GM12891 (cell line): ENCODE measurements at regions not wholly inside any gene's neighbourhood (a gene's known extent, or its start where the extent isn't known, plus 50 kb on each side); places are given as distances from the start of the nearest gene placed in this dataset.

Experiments used
- DNase-seq: peaks from one replicate; pipeline ENCODE4 v3.0.0; 2011; ENCODE audit warnings: low spot score; ENCODE audit not compliant: insufficient read length
- FAIRE-seq: peaks from 2 replicates; lab custom pipeline; 2011; peaks lifted over from hg19 to GRCh38; lab: Jason Lieb, UNC
- PAX5 ChIP-seq: IDR thresholded peaks from 2 replicates; pipeline ENCODE4 v1.6.1; 2011; ENCODE audit warnings: low read length, moderate library complexity, mild to moderate bottlenecking; ENCODE audit not compliant: insufficient read depth, severe bottlenecking
- POLR2A ChIP-seq: IDR thresholded peaks from 2 replicates; pipeline ENCODE4 v1.6.1; 2011; ENCODE audit warnings: low read depth, low read length, control low read depth
- POLR2AphosphoS5 ChIP-seq: IDR thresholded peaks from 2 replicates; pipeline ENCODE4 v1.6.1; 2011; ENCODE audit warnings: low read depth, low read length, control low read depth
- POU2F2 ChIP-seq: IDR thresholded peaks from 2 replicates; pipeline ENCODE4 v1.6.1; 2011; ENCODE audit warnings: low read depth, mild to moderate bottlenecking, control low read depth, low read length, moderate library complexity
- SPI1 ChIP-seq: IDR thresholded peaks from 2 replicates; pipeline ENCODE4 v1.6.1; 2011; ENCODE audit warnings: low read depth, low read length, control low read depth
- TAF1 ChIP-seq: IDR thresholded peaks from 2 replicates; pipeline ENCODE4 v1.6.1; 2011; ENCODE audit warnings: low read depth, low read length, control low read depth

DNA sequence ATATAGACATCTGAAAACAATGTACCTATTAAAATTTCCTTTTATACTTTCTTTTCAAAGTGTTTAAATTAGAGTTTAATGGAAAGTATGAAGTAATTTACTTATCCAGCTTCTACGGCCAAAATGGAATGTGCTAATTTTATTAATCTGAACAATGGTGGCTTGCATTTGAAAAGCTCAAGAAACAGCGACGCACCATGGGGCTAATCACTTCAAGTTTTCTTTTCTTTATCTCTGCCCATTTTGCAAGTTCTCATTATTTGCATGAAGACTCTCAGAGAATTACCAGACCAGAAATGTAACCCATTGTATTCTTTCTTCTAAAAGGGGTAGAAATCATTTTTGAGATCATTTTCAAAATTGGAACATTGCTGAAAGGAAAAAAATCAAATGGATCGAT, 204.0 kb upstream of the STARD13 start:
- TF ChIP-seq POLR2A (no peak), PAX5 (no peak), TAF1 (no peak), POLR2AphosphoS5 (no peak), SPI1 (no peak), POU2F2 (no peak)
- no peak for DNase-seq
- no peak for FAIRE-seq

DNA sequence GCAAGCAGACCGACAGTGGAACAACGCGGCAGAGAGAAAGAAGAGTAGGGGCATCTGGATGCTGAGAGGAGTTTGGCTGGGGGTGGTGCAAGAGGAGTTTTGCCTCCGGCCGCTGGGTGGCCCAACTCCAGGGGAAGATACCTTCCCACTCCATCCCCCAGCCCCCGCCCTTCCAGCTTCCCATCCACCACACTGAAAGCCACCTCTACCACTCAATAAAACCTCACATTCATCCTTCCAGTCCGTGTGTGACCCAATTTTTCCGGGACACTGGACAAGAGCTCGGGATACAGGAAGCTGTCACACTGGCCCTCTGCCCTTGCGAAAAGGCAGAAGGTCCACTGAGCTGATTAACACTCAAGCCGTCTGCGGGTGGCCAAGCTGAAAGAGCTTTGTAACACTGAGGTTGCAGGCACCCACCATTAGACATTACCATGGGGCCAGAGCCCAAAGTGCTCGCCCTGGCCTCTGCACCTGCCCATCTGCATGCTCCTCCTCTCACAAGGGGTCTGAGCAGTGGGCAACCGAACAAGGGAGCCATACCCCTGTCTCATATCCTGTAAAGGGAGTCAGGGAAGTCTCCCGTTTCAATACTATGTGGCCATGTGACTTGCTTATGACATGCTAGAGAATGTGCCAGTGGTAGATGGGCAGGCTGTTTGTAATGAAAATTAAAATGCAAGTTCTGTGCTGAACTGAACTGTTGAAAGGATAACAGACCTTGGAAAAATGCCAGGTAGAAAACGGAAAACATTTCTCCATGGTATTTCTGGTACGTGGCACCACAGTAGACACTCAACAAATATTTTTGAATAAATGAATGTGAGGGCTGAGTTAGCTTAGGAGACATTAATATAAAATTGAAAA, 205.1 kb upstream of the STARD13 start:
- TF ChIP-seq TAF1: no peak
- no peak for TF ChIP-seq PAX5
- TF ChIP-seq POLR2AphosphoS5: no peak
- TF ChIP-seq POLR2A: no peak
- no peak for TF ChIP-seq SPI1
- no peak for TF ChIP-seq POU2F2
- FAIRE-seq (no peak), DNase-seq (no peak)

DNA sequence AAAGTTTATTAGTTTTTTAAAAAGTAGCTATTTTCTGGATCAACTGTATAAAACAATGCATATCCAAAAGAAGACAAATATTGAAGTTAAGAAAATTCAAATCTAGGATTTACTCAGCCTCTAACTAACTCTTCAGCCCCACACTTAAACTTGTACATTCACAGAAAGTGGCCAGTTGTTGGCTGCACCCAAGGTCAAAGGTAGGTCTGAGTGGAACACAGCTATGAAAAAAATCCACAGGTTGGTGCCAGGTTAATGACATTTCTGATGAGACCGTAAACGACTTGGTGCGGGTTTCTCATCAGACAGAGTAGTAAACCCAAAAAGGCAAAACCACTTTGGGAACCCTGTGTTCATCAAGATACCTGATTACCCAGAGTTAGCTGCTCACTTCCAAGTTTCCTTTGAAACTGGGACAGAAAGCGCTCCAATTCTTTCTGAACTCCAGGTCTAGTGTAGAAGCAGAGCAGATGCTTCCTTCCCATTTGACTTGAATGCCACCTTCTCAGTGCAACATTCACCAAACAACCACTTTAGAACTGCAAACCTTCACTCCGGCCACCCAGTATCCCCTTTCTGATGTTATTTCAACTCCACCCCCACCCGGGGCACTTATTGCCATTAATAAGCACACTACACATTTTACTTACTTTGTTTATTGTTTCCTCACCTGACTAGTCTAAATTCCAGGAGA, 208.3 kb upstream of the STARD13 start:
- DNase-seq (no peak), FAIRE-seq (no peak)
- no peak for TF ChIP-seq POU2F2

DNA sequence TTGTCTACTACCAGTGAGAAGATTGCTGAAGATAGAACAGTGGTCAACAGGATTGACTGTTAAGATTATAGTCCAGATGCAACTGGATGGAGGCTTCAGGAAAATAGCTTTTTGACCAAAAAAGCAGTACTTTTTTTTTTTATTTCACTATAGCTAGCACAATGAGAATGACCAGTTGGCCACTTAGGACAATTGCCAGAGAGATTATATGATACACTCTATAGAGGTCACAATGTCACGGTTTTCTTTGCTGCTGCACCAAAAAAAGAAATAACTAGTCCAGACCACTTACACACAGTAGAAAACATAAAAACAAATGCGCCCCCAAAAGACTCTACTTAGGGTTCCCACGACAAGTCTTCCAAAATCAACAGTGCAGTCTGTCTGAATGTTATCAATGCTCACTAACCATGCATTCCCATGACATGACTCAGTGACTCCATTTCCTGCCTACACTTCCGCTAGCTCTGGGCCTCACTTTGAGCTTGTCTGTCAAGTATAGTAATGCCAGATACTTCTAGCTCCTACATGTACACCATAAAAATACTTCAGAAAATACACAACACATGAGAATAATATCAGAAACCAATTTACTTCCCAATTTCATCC, 209.1 kb upstream of the STARD13 start:
- FAIRE-seq: no peak
- no peak for TF ChIP-seq POLR2A
- TF ChIP-seq TAF1: no peak
- no peak for TF ChIP-seq POU2F2
- TF ChIP-seq PAX5: no peak
- no peak for TF ChIP-seq POLR2AphosphoS5
- no peak for TF ChIP-seq SPI1
- no peak for DNase-seq

DNA sequence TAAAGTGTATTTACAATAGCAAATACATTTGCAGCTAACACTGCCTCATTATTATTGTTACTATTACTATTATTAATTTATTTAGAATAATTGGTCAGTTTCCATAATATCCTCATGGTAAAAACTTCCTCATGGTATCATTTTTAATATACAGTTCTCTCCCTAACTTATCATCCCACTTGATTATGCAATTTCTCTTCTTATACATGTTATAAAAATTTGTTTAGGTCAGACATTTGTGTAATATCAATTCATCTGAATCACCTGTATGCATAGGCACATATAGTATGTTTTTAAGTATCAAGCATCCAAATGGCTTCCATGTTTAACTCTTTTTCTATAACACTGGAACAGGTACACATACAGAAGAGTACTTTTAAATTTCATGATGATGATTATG, 210.8 kb upstream of the STARD13 start:
- DNase-seq (no peak), FAIRE-seq (no peak)
- no peak for TF ChIP-seq SPI1
- TF ChIP-seq POLR2A: no peak
- TF ChIP-seq POU2F2: no peak
- TF ChIP-seq PAX5: no peak
- no peak for TF ChIP-seq POLR2AphosphoS5
- TF ChIP-seq TAF1: no peak

DNA sequence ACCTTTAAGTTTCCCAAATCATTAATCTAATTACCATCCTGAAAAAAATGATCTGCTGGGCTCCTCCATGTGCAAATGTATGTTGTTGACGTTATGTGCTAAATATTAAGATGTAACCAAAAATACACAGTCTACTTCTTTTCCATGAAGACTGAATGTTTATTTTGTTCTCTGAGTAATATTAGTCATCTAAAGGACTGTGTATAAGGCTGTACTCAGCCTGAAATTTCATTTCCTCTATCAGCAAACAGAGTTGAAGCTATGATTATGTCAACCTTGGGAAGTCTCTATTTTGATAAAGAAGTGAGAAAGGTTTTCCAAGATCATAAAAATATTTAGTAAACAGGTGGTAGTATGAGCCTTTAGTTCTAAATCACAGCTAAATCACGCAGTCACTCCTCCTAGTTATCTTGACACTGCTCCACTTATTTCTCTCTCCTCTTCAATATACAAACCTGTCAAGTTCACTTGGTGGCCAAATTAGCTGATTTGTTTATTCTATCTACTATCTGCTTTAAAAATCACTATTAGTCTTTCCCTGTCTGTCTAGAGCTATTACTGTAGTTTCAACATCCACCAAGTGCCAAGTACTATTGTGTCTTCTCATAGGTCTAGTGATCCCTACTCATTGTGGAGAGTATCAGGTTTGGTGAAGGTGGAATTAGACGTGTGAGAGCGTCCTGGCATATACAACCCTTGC, 211.7 kb upstream of the STARD13 start:
- no peak for TF ChIP-seq POLR2AphosphoS5
- no peak for TF ChIP-seq POLR2A
- peak; percentile 9; the same call in 1 of the 2 replicates for TF ChIP-seq SPI1
- no peak for TF ChIP-seq TAF1
- no peak for FAIRE-seq
- no peak for DNase-seq

DNA sequence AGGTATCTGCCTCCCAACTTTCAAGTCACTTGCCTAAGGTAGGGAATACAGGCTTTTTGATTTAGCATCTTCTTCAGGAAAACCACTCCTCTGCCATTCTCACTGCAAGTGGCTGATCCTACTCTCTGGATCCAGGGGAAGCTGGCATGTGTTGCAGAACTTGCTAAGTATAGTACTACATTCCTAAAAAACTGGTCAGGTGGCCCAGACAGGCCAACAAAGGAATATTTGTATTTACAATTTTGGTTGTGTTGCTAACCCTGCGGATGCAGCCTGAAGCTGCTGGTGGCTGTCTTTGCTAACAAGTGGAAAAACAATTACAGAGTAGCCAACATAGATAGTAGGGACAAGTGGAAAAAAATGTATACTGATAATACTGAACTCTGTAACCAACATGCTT, 222.5 kb upstream of the STARD13 start:
- FAIRE-seq (no peak), DNase-seq (no peak)
- no peak for TF ChIP-seq POU2F2
- no peak for TF ChIP-seq TAF1
- no peak for TF ChIP-seq POLR2A
- TF ChIP-seq POLR2AphosphoS5: no peak
- no peak for TF ChIP-seq PAX5
- TF ChIP-seq SPI1: no peak

DNA sequence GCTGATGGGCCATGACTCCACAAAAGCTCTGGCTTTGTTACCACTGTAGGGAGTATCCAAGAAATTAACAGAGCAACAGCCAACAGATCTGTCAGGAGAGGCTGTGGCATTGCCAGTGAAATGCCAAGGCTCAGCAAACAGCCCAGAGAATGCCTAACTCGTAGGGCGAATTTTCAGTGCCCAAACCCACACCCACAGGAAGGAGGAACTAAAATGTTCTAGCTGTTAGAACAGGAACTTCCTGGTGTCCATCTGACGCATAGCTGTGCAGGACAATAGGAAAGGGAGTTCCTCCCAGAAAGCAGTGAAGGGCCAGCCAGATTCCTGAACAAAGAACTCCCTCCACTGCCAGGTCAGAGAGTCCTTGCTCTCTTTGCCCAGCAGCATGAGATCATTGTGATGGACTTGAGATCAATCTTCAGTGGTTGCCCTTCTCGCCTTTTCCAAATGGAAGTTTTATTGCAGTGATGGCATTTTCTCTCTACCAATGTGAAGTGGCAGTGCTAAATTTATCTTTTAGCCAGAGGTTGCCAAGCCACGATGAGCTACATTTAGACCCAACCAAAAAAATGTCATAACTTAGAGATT, 224.2 kb upstream of the STARD13 start:
- FAIRE-seq (no peak), DNase-seq (no peak)
- TF ChIP-seq TAF1 (no peak), POLR2AphosphoS5 (no peak), POU2F2 (no peak), PAX5 (no peak), SPI1 (no peak), POLR2A (no peak)

DNA sequence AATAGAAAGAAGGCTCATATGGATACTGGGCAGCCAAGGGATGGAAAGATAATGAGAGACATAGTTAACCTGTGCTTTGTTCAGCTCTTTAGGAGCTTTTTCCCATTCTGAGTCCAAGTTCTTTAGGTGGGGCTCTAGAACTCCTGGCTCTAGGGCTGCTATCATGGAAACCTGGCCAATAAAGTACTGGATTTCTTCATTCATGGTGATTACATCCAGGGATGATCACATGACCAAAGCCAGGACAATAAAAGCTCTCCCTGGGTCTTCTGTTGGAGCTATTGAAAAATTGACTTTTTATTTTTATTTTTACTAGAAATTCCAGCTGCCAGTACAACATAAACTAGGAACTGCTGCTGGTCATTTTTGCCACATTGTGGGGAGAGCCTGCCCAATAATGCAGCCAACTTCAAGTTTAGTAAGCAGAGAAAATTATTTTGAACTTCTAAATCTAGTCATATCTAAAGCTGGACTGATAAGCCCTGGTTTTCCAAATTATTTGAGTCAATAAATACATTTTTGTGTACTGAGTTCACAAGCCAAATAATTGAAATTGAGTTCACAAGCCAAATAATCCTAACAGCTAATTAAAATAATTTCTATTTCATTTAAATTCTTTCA, 224.9 kb upstream of the STARD13 start:
- FAIRE-seq: no peak
- TF ChIP-seq SPI1 (no peak), POLR2A (no peak), PAX5 (no peak), POU2F2 (no peak), TAF1 (no peak), POLR2AphosphoS5 (no peak)
- no peak for DNase-seq
